ENCODE measurements at regions not wholly inside any gene's neighbourhood (a gene's known extent, or its start where the extent isn't known, plus 50 kb on each side); places are given as distances from the start of the nearest gene placed in this dataset.
"Not testable (repeated sequence)": the region's sequence is repeated elsewhere in the genome, so short reads cannot be mapped to it uniquely, and the experiment has no call there.

DNA sequence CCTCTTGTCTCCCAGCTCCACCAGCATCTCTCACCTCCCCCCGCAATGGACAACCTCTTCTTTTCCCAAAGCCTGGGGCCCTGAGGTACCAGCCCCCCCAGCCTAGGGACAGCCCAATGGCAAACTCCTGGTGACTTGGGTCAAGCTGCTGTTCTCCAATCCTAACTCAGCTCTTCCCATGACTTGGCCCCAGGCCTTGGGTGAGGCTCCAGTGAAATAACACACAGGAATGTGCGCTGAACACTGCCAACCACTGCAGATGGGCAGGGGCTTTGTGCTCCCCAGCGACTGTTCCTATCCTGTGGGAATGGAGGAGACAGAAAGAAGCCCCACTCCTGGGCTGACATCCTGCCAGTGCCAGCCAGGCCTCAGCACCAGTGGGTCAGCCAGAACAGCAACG is 125.2 kb downstream of the LRRC37A3 start:
- peaks cover 11% of the 10 kb centered on the region for H3K4me1 ChIP-seq (ENCODE audit: control insufficient read depth, insufficient read depth, low read depth, low read length)
- not testable (repeated sequence) for H3K9me3 ChIP-seq (ENCODE audit: control insufficient read depth, low read length); H4K8ac ChIP-seq (ENCODE audit: low read length); H2BK12ac ChIP-seq (ENCODE audit: low read length in 2 of 2); H3K18ac ChIP-seq (ENCODE audit: low read depth in 1 of 2, low read length in 2 of 2); H3K4me3 ChIP-seq (ENCODE audit: insufficient read depth in 1 of 2, low read depth in 1 of 2, low read length in 2 of 2); H3K27me3 ChIP-seq (ENCODE audit: control insufficient read depth in 1 of 2, insufficient read depth in 1 of 2, low read length in 2 of 2); H2BK15ac ChIP-seq (ENCODE audit: low read depth, poor library complexity, severe bottlenecking); H2BK5ac ChIP-seq (ENCODE audit: low read depth, low read length, poor library complexity, severe bottlenecking); H4K91ac ChIP-seq (ENCODE audit: low read length); H3K4me2 ChIP-seq (ENCODE audit: low read length, poor library complexity, severe bottlenecking); H3K14ac ChIP-seq (ENCODE audit: low read length in 2 of 2); DNase-seq; H3K23ac ChIP-seq (ENCODE audit: low read length in 2 of 2); H3K27ac ChIP-seq (ENCODE audit: low read length, poor library complexity, severe bottlenecking); H2BK120ac ChIP-seq (ENCODE audit: low read depth, low read length); H3K9ac ChIP-seq (ENCODE audit: low read length); H3K4ac ChIP-seq (ENCODE audit: low read depth in 1 of 2, low read length in 2 of 2); H3K79me1 ChIP-seq (replicated peaks; ENCODE audit: low read length, poor library complexity, severe bottlenecking); H2AFZ ChIP-seq (ENCODE audit: low read depth, low read length)
- peak overlapping the region; percentile 48 for H2AK5ac ChIP-seq (ENCODE audit: low read length, severe bottlenecking)
- 98% methylated on average over 3 of the region's 4 CpGs for WGBS
- peaks cover 18 to 30% of the 10 kb centered on the region in 2 experiments for H3K36me3 ChIP-seq (ENCODE audit: control insufficient read depth in 1 of 2, insufficient read depth in 2 of 2, low read depth in 1 of 2, low read length in 2 of 2)

DNA sequence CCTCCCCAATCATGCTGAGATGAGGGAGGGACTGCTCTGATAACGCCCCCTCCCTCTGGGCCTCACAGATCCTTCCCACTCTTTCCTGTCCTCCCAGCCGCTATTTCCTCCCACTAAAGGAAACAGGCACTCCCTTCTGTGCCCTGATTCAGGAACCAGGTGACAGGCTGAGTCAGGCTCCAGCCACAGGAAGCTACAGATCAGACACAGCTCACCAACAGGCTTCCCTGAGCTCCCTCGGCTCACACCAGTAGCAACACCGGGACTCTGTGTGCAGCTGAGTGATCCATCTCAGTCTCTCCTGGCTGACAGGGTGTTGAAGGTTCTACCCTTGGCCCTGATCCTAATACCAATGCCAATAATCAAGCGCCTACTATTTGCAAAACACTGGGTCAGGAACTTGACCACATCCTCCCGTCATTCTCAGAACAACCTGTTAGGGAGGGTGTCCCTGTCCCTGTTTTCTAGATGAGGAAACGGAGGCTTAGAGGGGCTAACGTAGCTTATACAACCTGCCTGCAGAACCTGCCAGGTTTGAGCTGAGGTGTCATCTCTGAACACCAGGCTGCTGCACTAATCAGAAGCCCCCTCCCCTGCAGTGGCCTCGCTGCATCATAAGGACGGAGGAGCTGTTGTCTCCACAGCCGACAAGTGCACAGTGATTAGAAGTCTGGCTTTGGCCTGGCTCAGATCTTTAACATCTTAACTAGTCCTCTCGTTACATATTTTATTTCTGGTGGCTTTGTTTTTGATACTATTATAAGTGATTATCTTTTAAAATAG is 126.3 kb downstream of the LRRC37A3 start:
- not testable (repeated sequence) for H2BK12ac ChIP-seq (ENCODE audit: low read length in 2 of 2); H2BK5ac ChIP-seq (ENCODE audit: low read depth, low read length, poor library complexity, severe bottlenecking); H3K79me1 ChIP-seq (replicated peaks; ENCODE audit: low read length, poor library complexity, severe bottlenecking); H2BK15ac ChIP-seq (ENCODE audit: low read depth, poor library complexity, severe bottlenecking); H3K9me3 ChIP-seq (ENCODE audit: control insufficient read depth, low read length); H3K4me2 ChIP-seq (ENCODE audit: low read length, poor library complexity, severe bottlenecking); H4K91ac ChIP-seq (ENCODE audit: low read length); H2BK120ac ChIP-seq (ENCODE audit: low read depth, low read length); H3K18ac ChIP-seq (ENCODE audit: low read depth in 1 of 2, low read length in 2 of 2); H3K9ac ChIP-seq (ENCODE audit: low read length); H3K4me3 ChIP-seq (ENCODE audit: insufficient read depth in 1 of 2, low read depth in 1 of 2, low read length in 2 of 2); H3K14ac ChIP-seq (ENCODE audit: low read length in 2 of 2); H3K4ac ChIP-seq (ENCODE audit: low read depth in 1 of 2, low read length in 2 of 2); H3K23ac ChIP-seq (ENCODE audit: low read length in 2 of 2); H2AFZ ChIP-seq (ENCODE audit: low read depth, low read length); H3K27me3 ChIP-seq (ENCODE audit: control insufficient read depth in 1 of 2, insufficient read depth in 1 of 2, low read length in 2 of 2); H4K8ac ChIP-seq (ENCODE audit: low read length); H2AK5ac ChIP-seq (ENCODE audit: low read length, severe bottlenecking)
- WGBS: 44% methylated on average over 9 of the region's 12 CpGs
- H3K27ac ChIP-seq (ENCODE audit: low read length, poor library complexity, severe bottlenecking): peak overlapping the region; percentile 57
- H3K4me1 ChIP-seq (ENCODE audit: control insufficient read depth, insufficient read depth, low read depth, low read length): peaks cover 11% of the 10 kb centered on the region
- peaks cover 23 to 37% of the 10 kb centered on the region in 2 experiments for H3K36me3 ChIP-seq (ENCODE audit: control insufficient read depth in 1 of 2, insufficient read depth in 2 of 2, low read depth in 1 of 2, low read length in 2 of 2)
- DNase-seq: peak; percentile 67

DNA sequence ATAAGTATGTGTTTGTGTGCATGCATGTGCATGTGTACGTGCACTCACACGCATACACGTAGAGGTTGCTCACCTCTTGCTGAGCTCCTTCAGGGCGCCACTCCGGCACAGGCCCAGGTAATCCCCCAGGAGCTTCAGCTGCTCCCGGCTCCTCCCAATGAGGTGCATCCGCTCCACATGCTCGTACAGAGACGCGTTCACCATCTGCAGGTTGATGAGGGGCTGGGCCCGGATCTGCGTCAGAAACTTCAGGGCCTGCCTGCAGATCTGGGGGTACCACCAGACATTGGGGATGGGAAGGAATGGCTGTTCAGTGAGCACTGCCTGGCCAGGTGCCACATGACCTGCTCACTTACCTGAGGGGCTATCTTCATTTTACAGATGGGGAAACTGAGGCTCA is 127.0 kb downstream of the LRRC37A3 start:
- not testable (repeated sequence) for H3K27me3 ChIP-seq (ENCODE audit: control insufficient read depth in 1 of 2, insufficient read depth in 1 of 2, low read length in 2 of 2); H2BK15ac ChIP-seq (ENCODE audit: low read depth, poor library complexity, severe bottlenecking); H3K9me3 ChIP-seq (ENCODE audit: control insufficient read depth, low read length); H3K4me2 ChIP-seq (ENCODE audit: low read length, poor library complexity, severe bottlenecking); H2BK120ac ChIP-seq (ENCODE audit: low read depth, low read length); H3K4ac ChIP-seq (ENCODE audit: low read depth in 1 of 2, low read length in 2 of 2); H2AFZ ChIP-seq (ENCODE audit: low read depth, low read length); H3K9ac ChIP-seq (ENCODE audit: low read length); H3K27ac ChIP-seq (ENCODE audit: low read length, poor library complexity, severe bottlenecking); H2BK12ac ChIP-seq (ENCODE audit: low read length in 2 of 2); H4K8ac ChIP-seq (ENCODE audit: low read length); H3K23ac ChIP-seq (ENCODE audit: low read length in 2 of 2); H4K91ac ChIP-seq (ENCODE audit: low read length); H2BK5ac ChIP-seq (ENCODE audit: low read depth, low read length, poor library complexity, severe bottlenecking); H3K79me1 ChIP-seq (replicated peaks; ENCODE audit: low read length, poor library complexity, severe bottlenecking); H3K18ac ChIP-seq (ENCODE audit: low read depth in 1 of 2, low read length in 2 of 2); H3K4me3 ChIP-seq (ENCODE audit: insufficient read depth in 1 of 2, low read depth in 1 of 2, low read length in 2 of 2); H2AK5ac ChIP-seq (ENCODE audit: low read length, severe bottlenecking); DNase-seq; H3K14ac ChIP-seq (ENCODE audit: low read length in 2 of 2)
- 96% methylated on average over 7 of the region's 12 CpGs for WGBS
- H3K36me3 ChIP-seq (ENCODE audit: control insufficient read depth in 1 of 2, insufficient read depth in 2 of 2, low read depth in 1 of 2, low read length in 2 of 2): peaks cover 30 to 36% of the 10 kb centered on the region in 2 experiments
- H3K4me1 ChIP-seq (ENCODE audit: control insufficient read depth, insufficient read depth, low read depth, low read length): peaks cover 11% of the 10 kb centered on the region

DNA sequence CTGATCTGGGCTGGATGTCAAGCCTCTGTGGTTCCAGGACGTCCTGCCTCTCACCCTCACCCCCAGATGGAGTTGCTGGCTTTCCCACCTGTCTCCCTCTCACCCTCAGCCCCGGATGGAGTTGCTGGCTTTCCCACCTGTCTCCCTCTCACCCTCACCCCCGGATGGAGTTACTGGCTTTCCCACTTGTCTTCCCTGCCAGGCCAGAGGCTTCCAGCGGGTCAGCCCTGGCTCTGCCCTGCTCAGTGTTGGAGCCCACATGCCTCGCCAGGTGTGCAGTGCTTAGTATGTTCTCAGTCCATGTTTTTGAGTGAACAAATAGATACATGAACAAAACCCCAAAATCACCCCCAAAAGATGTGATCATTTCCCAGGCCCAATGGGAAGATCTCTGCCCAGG is 127.6 kb downstream of the LRRC37A3 start:
- not testable (repeated sequence) for H2BK120ac ChIP-seq (ENCODE audit: low read depth, low read length); H2AFZ ChIP-seq (ENCODE audit: low read depth, low read length); H3K23ac ChIP-seq (ENCODE audit: low read length in 2 of 2); H2AK5ac ChIP-seq (ENCODE audit: low read length, severe bottlenecking); H3K79me1 ChIP-seq (replicated peaks; ENCODE audit: low read length, poor library complexity, severe bottlenecking); H3K9ac ChIP-seq (ENCODE audit: low read length); H3K14ac ChIP-seq (ENCODE audit: low read length in 2 of 2); H3K27me3 ChIP-seq (ENCODE audit: control insufficient read depth in 1 of 2, insufficient read depth in 1 of 2, low read length in 2 of 2); H3K4ac ChIP-seq (ENCODE audit: low read depth in 1 of 2, low read length in 2 of 2); H3K27ac ChIP-seq (ENCODE audit: low read length, poor library complexity, severe bottlenecking); H3K4me3 ChIP-seq (ENCODE audit: insufficient read depth in 1 of 2, low read depth in 1 of 2, low read length in 2 of 2); DNase-seq; H2BK12ac ChIP-seq (ENCODE audit: low read length in 2 of 2); H2BK5ac ChIP-seq (ENCODE audit: low read depth, low read length, poor library complexity, severe bottlenecking); H4K91ac ChIP-seq (ENCODE audit: low read length); H2BK15ac ChIP-seq (ENCODE audit: low read depth, poor library complexity, severe bottlenecking); H3K4me2 ChIP-seq (ENCODE audit: low read length, poor library complexity, severe bottlenecking); H4K8ac ChIP-seq (ENCODE audit: low read length); H3K9me3 ChIP-seq (ENCODE audit: control insufficient read depth, low read length)
- 84% methylated on average over 4 of the region's 5 CpGs for WGBS
- peak overlapping the region in 1 of 2 experiments; percentile 21 for H3K18ac ChIP-seq (ENCODE audit: low read depth in 1 of 2, low read length in 2 of 2)
- peaks cover 32 to 38% of the 10 kb centered on the region in 2 experiments for H3K36me3 ChIP-seq (ENCODE audit: control insufficient read depth in 1 of 2, insufficient read depth in 2 of 2, low read depth in 1 of 2, low read length in 2 of 2)
- H3K4me1 ChIP-seq (ENCODE audit: control insufficient read depth, insufficient read depth, low read depth, low read length): peaks cover 11% of the 10 kb centered on the region
